Common myeloid progenitor, CD34-positive (primary cell): ENCODE measurements at regions not wholly inside any gene's neighbourhood (a gene's known extent, or its start where the extent isn't known, plus 50 kb on each side); places are given as distances from the start of the nearest gene placed in this dataset.

Source experiments
- CTCF ChIA-PET: fragments of 350-600 bp; sonication (Branson Sonifier 250); formaldehyde crosslinking; loops from one replicate; lab custom pipeline; 2021; ENCODE audit warnings: antibody characterized with exemption; lab: Charles Lee
- POLR2A ChIA-PET: fragments of 350-600 bp; sonication (Branson Sonifier 250); formaldehyde crosslinking; loops from one replicate; lab custom pipeline; 2021; ENCODE audit warnings: antibody characterized with exemption; lab: Charles Lee
- DNase-seq, 3 donors: peaks; one replicate each; pipeline versions ENCODE4 v3.0.0 to v3.0.0-alpha.2; 2013
- H3K27ac ChIP-seq, 2 experiments: 1 replicate in 1 of 2; 2 replicates in 1 of 2; pipeline ENCODE4 v1.7.0; 2013; ENCODE audit warnings: inconsistent platforms in 2 of 2, low read length in 2 of 2, mild to moderate bottlenecking in 2 of 2, low read depth in 1 of 2, moderate library complexity in 1 of 2; ENCODE audit not compliant: severe bottlenecking in 2 of 2, insufficient read depth in 1 of 2, poor library complexity in 1 of 2
- H3K27me3 ChIP-seq, 5 experiments: replicated peaks in 2 of 5; 1 replicate in 3 of 5; 2 replicates in 2 of 5; pipeline versions ENCODE4 v1.6.1 to v1.7.0; 2013; ENCODE audit warnings: low read length in 4 of 5, mild to moderate bottlenecking in 2 of 5, moderate library complexity in 2 of 5, inconsistent platforms in 1 of 5; ENCODE audit not compliant: insufficient read depth in 5 of 5, control insufficient read depth in 4 of 5
- H3K36me3 ChIP-seq, 4 experiments: 1 replicate in 2 of 4; 2 replicates in 2 of 4; pipeline versions ENCODE4 v1.6.1 to v1.7.0; 2013; ENCODE audit warnings: low read length in 3 of 4, control low read depth in 1 of 4, mild to moderate bottlenecking in 1 of 4; ENCODE audit not compliant: control insufficient read depth in 4 of 4, insufficient read depth in 4 of 4
- H3K4me1 ChIP-seq, 4 experiments: 1 replicate in 3 of 4; 2 replicates in 1 of 4; pipeline versions ENCODE4 v1.6.1 to v1.7.1; 2013; ENCODE audit warnings: low read length in 3 of 4, mild to moderate bottlenecking in 3 of 4, control low read depth in 1 of 4, inconsistent platforms in 1 of 4, moderate library complexity in 1 of 4; ENCODE audit not compliant: control insufficient read depth in 4 of 4, insufficient read depth in 4 of 4; ENCODE audit errors: control extremely low read depth in 1 of 4
- H3K4me3 ChIP-seq, 7 experiments: 1 replicate in 4 of 7; 2 replicates in 3 of 7; pipeline versions ENCODE4 v1.5.1 to v1.7.0; 2013; ENCODE audit warnings: mild to moderate bottlenecking in 7 of 7, low read length in 6 of 7, moderate library complexity in 6 of 7, inconsistent platforms in 2 of 7, low read depth in 2 of 7, control low read depth in 1 of 7; ENCODE audit not compliant: insufficient read depth in 4 of 7, control insufficient read depth in 1 of 7; ENCODE audit errors: extremely low read depth in 1 of 7
- H3K9me3 ChIP-seq, 5 experiments: 1 replicate in 4 of 5; 2 replicates in 1 of 5; pipeline versions ENCODE4 v1.6.1 to v1.7.1; 2013; ENCODE audit warnings: low read length in 4 of 5, mild to moderate bottlenecking in 2 of 5, inconsistent platforms in 1 of 5, low read depth in 1 of 5, moderate library complexity in 1 of 5; ENCODE audit not compliant: control insufficient read depth in 4 of 5, insufficient read depth in 2 of 5; ENCODE audit errors: control extremely low read depth in 1 of 5
- WGBS: methylation state at CpG from one replicate; pipeline ENCODE4 v1.1.5; 2013; ENCODE audit not compliant: insufficient coverage; 5-methylcytosine and 5-hydroxymethylcytosine counted together

DNA sequence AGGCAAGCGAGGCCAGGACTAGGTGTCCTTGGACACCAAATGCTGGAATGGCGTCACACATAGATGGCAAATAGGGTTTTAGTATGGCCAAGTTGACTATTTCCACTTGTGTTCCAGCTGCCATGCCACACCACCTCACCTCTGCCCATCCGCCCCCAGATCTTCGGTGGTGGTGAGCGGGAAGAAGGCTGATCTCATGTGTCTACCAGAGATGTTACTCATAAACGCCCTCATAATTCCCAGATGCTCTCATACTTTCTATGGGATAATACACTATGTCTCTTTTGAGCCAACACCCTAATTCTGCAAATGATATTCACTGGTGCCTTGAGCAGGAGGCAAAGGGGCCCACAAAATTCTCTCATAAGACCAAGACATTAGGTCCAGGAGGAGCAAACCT is 281.1 kb upstream of the FN1 start:
- no peaks in the 10 kb centered on the region for H3K9me3 ChIP-seq
- ChIA-PET CTCF (no interaction called here), POLR2A (no interaction called here)
- no peak overlapping the region for H3K27ac ChIP-seq
- 100% methylated on average over 5 of the region's 6 CpGs for WGBS
- peaks cover 0 to 2% (median 0%) of the 10 kb centered on the region in 5 experiments for H3K27me3 ChIP-seq
- no peaks in the 10 kb centered on the region for H3K36me3 ChIP-seq
- H3K4me1 ChIP-seq: peaks cover 0 to 4% (median 1%) of the 10 kb centered on the region in 4 experiments
- no peak overlapping the region for H3K4me3 ChIP-seq
- DNase-seq: no peak

DNA sequence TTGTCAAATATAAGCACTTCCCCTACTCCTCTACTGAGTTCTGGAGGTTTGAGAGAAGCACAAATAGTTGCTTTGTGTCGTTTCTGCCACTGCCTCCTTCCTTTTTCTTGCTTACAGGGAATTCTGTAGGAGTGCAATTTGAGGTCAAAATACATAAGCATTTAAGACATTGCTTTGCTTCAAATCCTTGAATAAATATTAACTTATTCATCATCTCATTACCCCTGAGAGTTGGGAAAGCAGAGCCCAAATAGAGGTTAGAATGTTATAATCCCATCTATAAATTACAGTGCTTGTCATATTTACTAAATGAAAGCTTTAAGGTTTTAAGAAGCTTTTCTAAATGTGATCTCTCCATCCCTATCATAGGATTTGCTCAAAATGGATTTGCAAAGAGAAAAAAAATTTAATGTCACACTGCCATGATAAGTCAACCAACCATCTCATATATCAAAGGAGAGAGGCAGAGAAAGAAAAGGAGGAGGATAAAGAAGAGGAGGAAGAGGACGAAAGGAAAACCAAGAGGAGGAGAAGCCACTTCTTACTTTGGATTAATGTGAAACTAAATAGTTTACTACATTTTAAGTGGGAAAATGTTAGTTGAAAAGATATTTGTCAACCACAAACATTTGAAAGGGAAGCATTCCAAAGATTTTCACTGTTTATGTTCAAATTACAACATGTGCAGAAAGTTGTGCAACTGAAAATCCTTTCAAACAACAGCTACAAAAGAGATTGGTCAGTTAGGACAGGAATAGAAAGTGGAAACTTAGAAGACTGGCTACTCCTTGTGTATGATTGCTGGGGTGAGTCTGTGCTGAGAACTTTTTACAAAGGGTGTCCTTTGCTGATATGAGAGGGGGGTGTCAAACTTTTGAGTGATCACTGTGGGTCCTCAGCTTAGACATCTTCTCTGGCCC is 277.3 kb upstream of the FN1 start:
- DNase-seq: no peak
- peaks cover 0 to 2% (median 0%) of the 10 kb centered on the region in 5 experiments for H3K27me3 ChIP-seq
- H3K9me3 ChIP-seq: no peaks in the 10 kb centered on the region
- H3K36me3 ChIP-seq: no peaks in the 10 kb centered on the region
- CTCF ChIA-PET: no interaction called here
- WGBS: no CpG with 5 or more reads among the region's 2 CpGs
- no peak overlapping the region for H3K27ac ChIP-seq
- POLR2A ChIA-PET: no interaction called here
- no peak overlapping the region for H3K4me3 ChIP-seq
- peaks cover 0 to 4% (median 1%) of the 10 kb centered on the region in 4 experiments for H3K4me1 ChIP-seq

GRCh38 chr2:215712219-215712868 is 276.5 kb upstream of the FN1 start:
- no peak for DNase-seq
- CTCF ChIA-PET: no interaction called here
- no peak overlapping the region for H3K27ac ChIP-seq
- POLR2A ChIA-PET: no interaction called here
- H3K27me3 ChIP-seq: peaks cover 0 to 2% (median 0%) of the 10 kb centered on the region in 5 experiments
- 90% methylated on average over 2 of the region's 3 CpGs for WGBS
- no peaks in the 10 kb centered on the region for H3K9me3 ChIP-seq
- no peak overlapping the region for H3K4me3 ChIP-seq
- no peaks in the 10 kb centered on the region for H3K36me3 ChIP-seq
- no peaks in the 10 kb centered on the region for H3K4me1 ChIP-seq

DNA sequence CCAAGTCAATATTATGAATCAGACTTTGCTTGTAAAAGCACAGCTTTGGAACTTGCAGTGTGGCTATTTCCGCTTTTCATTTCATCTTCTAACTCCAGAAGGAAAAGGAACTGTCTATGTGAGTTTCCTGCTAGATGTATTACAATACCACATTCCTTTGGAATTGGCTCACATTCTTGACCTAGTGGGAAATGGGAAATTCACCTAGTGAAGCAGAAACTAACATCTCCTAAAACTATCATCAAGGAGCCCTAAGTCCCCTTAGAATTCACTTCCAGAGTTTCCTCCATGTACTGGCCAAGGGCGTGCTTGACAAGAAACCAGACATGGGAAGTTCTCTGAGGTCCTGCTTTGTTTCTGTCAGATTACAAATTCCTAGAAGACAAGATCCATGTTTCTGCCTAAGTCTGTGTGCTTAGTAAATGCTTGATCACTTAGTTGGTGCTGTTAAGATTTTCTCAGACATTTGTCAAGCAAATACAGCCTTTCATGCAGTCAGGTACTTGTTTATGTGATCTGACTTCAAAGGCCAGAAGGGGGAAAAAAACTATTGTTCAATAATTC is 275.7 kb upstream of the FN1 start:
- ChIA-PET CTCF (no interaction called here), POLR2A (no interaction called here)
- H3K9me3 ChIP-seq: no peaks in the 10 kb centered on the region
- H3K36me3 ChIP-seq: no peaks in the 10 kb centered on the region
- no peak for DNase-seq
- H3K27ac ChIP-seq: no peak overlapping the region
- 78% methylated on average over 1 of the region's 2 CpGs for WGBS
- H3K4me3 ChIP-seq: no peak overlapping the region
- H3K27me3 ChIP-seq: peaks cover 0 to 2% (median 0%) of the 10 kb centered on the region in 5 experiments
- H3K4me1 ChIP-seq: no peaks in the 10 kb centered on the region

DNA sequence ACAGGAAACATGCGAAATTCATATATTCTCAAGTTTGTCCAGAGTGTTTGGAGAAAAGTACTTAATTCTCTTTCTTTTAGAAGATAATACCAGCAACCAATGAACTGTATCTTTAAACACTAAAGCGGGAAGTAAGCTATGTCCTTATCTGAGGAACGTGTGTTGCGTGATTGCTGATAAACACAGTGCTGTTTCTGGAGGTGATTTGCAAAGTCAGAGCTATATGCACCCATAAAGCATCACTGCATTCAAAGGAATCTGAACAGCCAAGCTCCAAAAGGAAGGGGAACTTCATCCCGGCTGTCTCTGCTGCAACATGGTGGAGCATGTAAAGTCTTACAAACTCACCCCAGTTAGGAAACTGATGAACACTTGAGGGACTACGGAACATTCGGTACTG is 271.7 kb upstream of the FN1 start:
- WGBS: 100% methylated on average over 3 of the region's 7 CpGs

DNA sequence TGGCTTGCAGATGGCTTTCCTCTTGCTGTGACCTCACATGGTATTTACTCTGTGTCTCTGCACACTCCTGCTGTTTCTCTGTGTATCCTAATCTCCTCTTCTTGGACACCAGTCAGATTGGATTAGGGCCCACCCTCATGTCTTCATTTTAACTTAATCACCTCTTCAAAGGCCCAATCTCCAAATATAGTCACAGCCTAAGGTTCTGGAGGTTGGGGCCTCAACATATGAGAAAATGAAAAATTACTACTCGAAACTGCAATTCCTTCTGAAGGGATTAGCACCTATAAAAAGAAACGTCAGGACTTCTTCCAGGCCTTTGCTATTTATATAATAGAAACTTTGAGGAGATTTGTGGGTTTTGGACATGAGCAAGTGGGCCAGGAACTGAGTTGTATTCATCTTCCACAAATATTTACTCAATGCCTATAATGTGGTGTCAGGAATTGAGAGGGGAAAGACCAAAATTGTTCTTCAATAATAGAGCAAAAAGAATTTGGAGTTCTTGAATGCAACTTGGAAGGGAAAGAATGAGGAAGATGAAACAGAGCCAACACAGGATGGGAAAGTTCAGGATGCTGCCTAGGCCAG is 270.0 kb upstream of the FN1 start:
- Histone ChIP-seq H3K4me1 (peaks cover 0 to 5% (median under 1%) of the 10 kb centered on the region in 4 experiments), H3K4me3 (no peak overlapping the region), H3K36me3 (no peaks in the 10 kb centered on the region), H3K27ac (no peak overlapping the region), H3K9me3 (no peaks in the 10 kb centered on the region), H3K27me3 (no peaks in the 10 kb centered on the region)
- CTCF ChIA-PET: no interaction called here
- WGBS: no CpG with 5 or more reads among the region's 2 CpGs
- DNase-seq: no peak
- POLR2A ChIA-PET: no interaction called here

More for the DNA sequence above, 271.7 kb upstream of the FN1 start:
- CTCF ChIA-PET: no interaction called here
- Histone ChIP-seq H3K27ac (no peak overlapping the region), H3K4me3 (no peak overlapping the region), H3K27me3 (no peaks in the 10 kb centered on the region), H3K4me1 (peaks cover 0 to 4% (median 0%) of the 10 kb centered on the region in 4 experiments), H3K36me3 (no peaks in the 10 kb centered on the region), H3K9me3 (no peaks in the 10 kb centered on the region)
- DNase-seq: no peak
- POLR2A ChIA-PET: no interaction called here
